Testis (tissue), 2 donors: ENCODE measurements at regions not wholly inside any gene's neighbourhood (a gene's known extent, or its start where the extent isn't known, plus 50 kb on each side); places are given as distances from the start of the nearest gene placed in this dataset.

Experiments
- DNase-seq: peaks from one replicate; pipeline ENCODE4 v3.0.0-alpha.2; 2019
- H3K27ac ChIP-seq, 2 donors: fragments of 200-600 bp; sonication (generic); one replicate each; pipeline ENCODE4 v1.5.1; 2019
- H3K27me3 ChIP-seq: fragments of 200-600 bp; sonication (generic); one replicate; pipeline ENCODE4 v1.5.1; 2019
- H3K36me3 ChIP-seq: fragments of 200-600 bp; sonication (generic); one replicate; pipeline ENCODE4 v1.5.1; 2017; ENCODE audit warnings: low read depth; ENCODE audit errors: missing control alignments
- H3K4me1 ChIP-seq: fragments of 200-600 bp; sonication (generic); one replicate; pipeline ENCODE4 v1.5.1; 2019
- H3K4me3 ChIP-seq, 2 donors: fragments of 200-600 bp; sonication (generic); one replicate each; pipeline ENCODE4 v1.5.1; 2017 to 2019
- H3K9me3 ChIP-seq: fragments of 200-600 bp; sonication (generic); one replicate; pipeline ENCODE4 v1.5.1; 2017
- CTCF ChIP-seq, 3 experiments: fragments of 450-650 bp in 2 of 3; fragments of 200-600 bp in 1 of 3; sonication (generic) in 1 of 3; IDR thresholded peaks; one replicate each; pipeline ENCODE4 v1.5.1; 2016 to 2019; ENCODE audit warnings: antibody characterized with exemption in 3 of 3, mild to moderate bottlenecking in 2 of 3, moderate library complexity in 1 of 3
- POLR2A ChIP-seq: fragments of 450-650 bp; IDR thresholded peaks from one replicate; pipeline ENCODE4 v1.6.1; 2017; ENCODE audit warnings: antibody characterized with exemption, mild to moderate bottlenecking, moderate library complexity
- WGBS, 2 donors: methylation state at CpG; one replicate each; pipeline ENCODE4 v1.1.5; 2018; 5-methylcytosine and 5-hydroxymethylcytosine counted together
- intact Hi-C: fragments of 100-400 bp; cut with DNase I; formaldehyde crosslinking; loops from one replicate; pipeline ENCODE4 v1.15.1; 2023; ENCODE audit warnings: low total_unique reads

DNA sequence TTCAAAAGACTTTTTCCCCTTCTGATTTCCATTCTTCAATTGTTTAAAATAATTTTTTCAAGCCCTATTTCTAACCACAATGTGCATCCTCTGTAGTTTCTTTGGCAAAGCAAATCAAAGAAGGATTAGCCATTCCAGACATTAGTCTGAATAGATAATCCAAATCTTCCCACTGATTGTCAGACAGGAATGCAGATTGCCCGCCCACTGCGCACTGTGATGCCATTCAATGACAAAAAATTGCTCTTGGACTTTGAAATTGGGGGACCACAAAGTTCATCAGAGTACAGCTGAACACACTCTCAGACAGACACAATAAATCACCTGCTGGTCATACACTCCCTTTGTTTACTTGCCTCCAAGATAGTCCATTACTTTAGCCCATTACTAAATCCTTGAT lies 216.5 kb upstream of the DKK2 start:
- no peaks in the 10 kb centered on the region for H3K4me1 ChIP-seq
- WGBS, 2 donors: 96 to 97% methylated on average over 2 of the region's 2 CpGs
- H3K27me3 ChIP-seq: no peaks in the 10 kb centered on the region
- no peak for TF ChIP-seq CTCF (IDR thresholded peaks at IDR 0.05)
- no peak for TF ChIP-seq POLR2A
- H3K9me3 ChIP-seq: no peaks in the 10 kb centered on the region
- no peak overlapping the region for H3K4me3 ChIP-seq
- DNase-seq: no peak
- no peak overlapping the region for H3K27ac ChIP-seq
- H3K36me3 ChIP-seq: no peaks in the 10 kb centered on the region
- intact Hi-C loops: no loop called here

GRCh38 chr4:107248571-107248970 lies 212.5 kb upstream of the DKK2 start:
- H3K36me3 ChIP-seq: no peaks in the 10 kb centered on the region
- H3K4me1 ChIP-seq: no peaks in the 10 kb centered on the region
- 62 to 66% methylated on average over 3 of the region's 3 CpGs for WGBS, 2 donors
- intact Hi-C loops: no loop called here
- no peak for DNase-seq
- H3K9me3 ChIP-seq: no peaks in the 10 kb centered on the region
- no peak for TF ChIP-seq POLR2A
- no peak for TF ChIP-seq CTCF (IDR thresholded peaks at IDR 0.05)
- no peak overlapping the region for H3K27ac ChIP-seq
- H3K4me3 ChIP-seq: no peak overlapping the region
- no peaks in the 10 kb centered on the region for H3K27me3 ChIP-seq

DNA sequence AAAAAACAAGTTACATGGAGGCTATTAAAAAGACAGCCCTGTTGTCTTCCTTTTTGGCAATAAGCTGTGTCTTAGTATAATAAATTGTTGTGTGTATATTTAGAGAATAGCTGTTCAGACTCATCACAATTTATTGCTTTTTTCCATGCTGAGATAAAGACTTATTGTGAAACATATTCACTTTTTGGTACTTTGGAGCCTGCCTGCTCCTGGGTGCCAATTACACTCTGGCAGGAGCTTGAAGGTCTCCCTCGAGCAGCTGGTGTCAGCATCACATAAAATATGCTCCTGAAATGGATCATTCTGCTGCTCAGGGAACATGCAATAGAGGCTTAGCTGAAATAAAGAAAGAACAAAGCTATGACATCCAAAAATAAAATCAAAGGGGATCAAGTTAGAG lies 211.6 kb upstream of the DKK2 start:
- Histone ChIP-seq H3K9me3 (no peaks in the 10 kb centered on the region), H3K27me3 (no peaks in the 10 kb centered on the region), H3K27ac (no peak overlapping the region), H3K4me1 (no peaks in the 10 kb centered on the region), H3K36me3 (no peaks in the 10 kb centered on the region), H3K4me3 (no peak overlapping the region)
- intact Hi-C loops: no loop called here
- DNase-seq: no peak
- TF ChIP-seq POLR2A: no peak
- no peak for TF ChIP-seq CTCF (IDR thresholded peaks at IDR 0.05)
- 33 to 38% methylated on average over 1 of the region's 1 CpG for WGBS, 2 donors

DNA sequence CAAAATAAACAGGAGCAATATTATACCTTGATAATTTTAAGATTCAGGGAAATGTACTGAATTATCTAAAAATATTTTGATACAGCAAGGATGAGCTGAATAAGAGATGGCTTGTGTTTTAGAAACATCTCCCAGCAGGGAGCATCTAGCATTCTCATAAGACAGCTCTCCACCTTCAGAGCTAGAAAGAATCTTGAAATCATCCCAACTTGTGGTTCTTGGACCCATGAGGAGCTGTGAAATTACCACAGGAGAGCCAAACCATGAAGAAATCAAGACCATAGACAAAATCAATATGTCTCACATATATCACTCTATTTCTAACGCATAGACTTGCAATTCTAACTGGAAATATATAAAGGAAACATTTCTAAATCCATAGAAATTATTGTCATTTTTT lies 210.6 kb upstream of the DKK2 start:
- DNase-seq: no peak
- WGBS, 2 donors: 87 to 91% methylated on average over 1 of the region's 1 CpG
- no peaks in the 10 kb centered on the region for H3K27me3 ChIP-seq
- no peaks in the 10 kb centered on the region for H3K36me3 ChIP-seq
- no peak overlapping the region for H3K27ac ChIP-seq
- no peak overlapping the region for H3K4me3 ChIP-seq
- H3K9me3 ChIP-seq: no peaks in the 10 kb centered on the region
- H3K4me1 ChIP-seq: no peaks in the 10 kb centered on the region
- intact Hi-C loops: no loop called here
- TF ChIP-seq POLR2A (no peak), CTCF (IDR thresholded peaks at IDR 0.05) (no peak)

DNA sequence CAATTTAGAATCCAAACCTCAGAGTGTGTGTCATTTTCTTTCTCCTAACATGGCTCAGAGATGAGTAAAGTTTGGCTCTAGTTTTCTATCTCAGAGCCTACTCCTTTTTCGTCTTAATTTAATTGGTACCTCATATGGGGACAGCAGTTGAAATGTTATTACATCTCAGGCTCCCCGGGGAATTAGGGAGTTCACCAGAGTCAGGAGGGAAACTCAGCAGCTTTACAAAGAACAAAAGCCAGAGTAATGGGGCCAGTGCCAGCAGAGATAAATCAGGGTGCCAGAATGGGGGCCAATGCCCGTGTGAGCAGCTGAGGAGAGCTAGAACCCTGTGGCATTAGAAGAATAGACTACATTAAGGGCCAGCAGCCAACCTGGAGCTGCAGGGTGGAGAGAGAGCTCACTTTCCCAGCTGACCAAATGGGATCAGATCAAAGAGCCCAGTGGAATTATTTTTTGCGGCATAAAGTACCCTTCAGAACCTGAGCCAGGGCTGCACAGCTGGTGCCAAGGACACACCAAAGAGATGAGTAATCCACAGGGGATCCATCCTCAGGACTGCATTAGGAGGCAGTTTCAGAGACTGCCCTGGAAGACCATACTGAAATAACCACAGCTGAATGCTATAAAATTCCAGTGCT lies 207.1 kb upstream of the DKK2 start:
- Histone ChIP-seq H3K36me3 (no peaks in the 10 kb centered on the region), H3K27me3 (no peaks in the 10 kb centered on the region), H3K9me3 (no peaks in the 10 kb centered on the region), H3K4me1 (no peaks in the 10 kb centered on the region), H3K27ac (no peak overlapping the region), H3K4me3 (no peak overlapping the region)
- TF ChIP-seq CTCF (IDR thresholded peaks at IDR 0.05): no peak
- no peak for TF ChIP-seq POLR2A
- intact Hi-C loops: no loop called here
- WGBS, 2 donors: 38 to 42% methylated on average over 4 of the region's 4 CpGs
- no peak for DNase-seq
